ENCODE measurements at regions not wholly inside any gene's neighbourhood (a gene's known extent, or its start where the extent isn't known, plus 50 kb on each side); places are given as distances from the start of the nearest gene placed in this dataset.

- TF ChIP-seq FOXP2 (optimal IDR thresholded peaks at IDR 0.05; ENCODE audit: borderline replicate concordance, extremely low read depth, extremely low read length, insufficient read depth) (no peak), REST (IDR thresholded peaks at IDR 0.05; ENCODE audit: insufficient read depth in 1 of 2, low read depth in 2 of 2, low read length in 2 of 2) (no peak), POLR2AphosphoS5 (IDR thresholded peaks at IDR 0.05; ENCODE audit: low read depth, low read length) (no peak), SIN3A (IDR thresholded peaks at IDR 0.05; ENCODE audit: borderline replicate concordance, insufficient read depth, low read length) (no peak), TAF1 (IDR thresholded peaks at IDR 0.05; ENCODE audit: borderline replicate concordance, insufficient read depth, low read length) (no peak)
Measured at GRCh38 chr11:90330632-90331031, 107.8 kb upstream of the CHORDC1 start.
